HUES6 (cell line): ENCODE measurements at regions not wholly inside any gene's neighbourhood (a gene's known extent, or its start where the extent isn't known, plus 50 kb on each side); places are given as distances from the start of the nearest gene placed in this dataset.
"Not testable (repeated sequence)": the region's sequence is repeated elsewhere in the genome, so short reads cannot be mapped to it uniquely, and the experiment has no call there.

Source experiments
- H3K27ac ChIP-seq: 2 replicates; pipeline ENCODE4 v1.7.0; 2013; ENCODE audit warnings: low read depth, mild to moderate bottlenecking, low read length, inconsistent platforms
- H3K27me3 ChIP-seq: 2 replicates; pipeline ENCODE4 v1.6.1; 2013; ENCODE audit warnings: low read length; ENCODE audit not compliant: control insufficient read depth, insufficient read depth
- H3K36me3 ChIP-seq: 2 replicates; pipeline ENCODE4 v1.6.1; 2013; ENCODE audit warnings: low read length; ENCODE audit not compliant: control insufficient read depth, insufficient read depth
- H3K4me1 ChIP-seq: 2 replicates; pipeline ENCODE4 v1.6.1; 2013; ENCODE audit warnings: low read length; ENCODE audit not compliant: control insufficient read depth, insufficient read depth
- H3K4me3 ChIP-seq: 2 replicates; pipeline ENCODE4 v1.5.1; 2013; ENCODE audit warnings: low read depth, low read length
- H3K9ac ChIP-seq: one replicate; pipeline ENCODE4 v1.6.1; 2013; ENCODE audit warnings: mild to moderate bottlenecking, low read length
- H3K9me3 ChIP-seq: 2 replicates; pipeline ENCODE4 v1.6.1; 2013; ENCODE audit warnings: low read depth, low read length; ENCODE audit not compliant: control insufficient read depth, insufficient read depth

- H3K27ac ChIP-seq, result no peak overlapping the region
- H3K27me3 ChIP-seq, result no peaks in the 10 kb centered on the region
- H3K9ac ChIP-seq, result no peak overlapping the region
- H3K4me3 ChIP-seq, result no peak overlapping the region
- no peaks in the 10 kb centered on the region for H3K36me3 ChIP-seq
- H3K4me1 ChIP-seq, result no peaks in the 10 kb centered on the region
- H3K9me3 ChIP-seq, result peaks cover 31% of the 10 kb centered on the region
These were observed 247.9 kb upstream of the BTG1 start for GRCh38 chr12:92393504-92393903.

- H3K27ac ChIP-seq, H3K9ac ChIP-seq, H3K4me1 ChIP-seq, H3K36me3 ChIP-seq, H3K27me3 ChIP-seq, H3K4me3 ChIP-seq: not testable (repeated sequence)
- peaks cover 28% of the 10 kb centered on the region for H3K9me3 ChIP-seq
These were observed 246.1 kb upstream of the BTG1 start for GRCh38 chr12:92391726-92392125.

GRCh38 chr12:92389466-92389865 lies 243.8 kb upstream of the BTG1 start:
- H3K27ac ChIP-seq, result no peak overlapping the region
- no peaks in the 10 kb centered on the region for H3K4me1 ChIP-seq
- H3K9me3 ChIP-seq, result peaks cover 21% of the 10 kb centered on the region
- no peaks in the 10 kb centered on the region for H3K36me3 ChIP-seq
- no peaks in the 10 kb centered on the region for H3K27me3 ChIP-seq
- H3K9ac ChIP-seq, result no peak overlapping the region
- H3K4me3 ChIP-seq, result no peak overlapping the region

- no peak overlapping the region for H3K4me3 ChIP-seq
- H3K9ac ChIP-seq, result no peak overlapping the region
- no peak overlapping the region for H3K27ac ChIP-seq
- no peaks in the 10 kb centered on the region for H3K36me3 ChIP-seq
- no peaks in the 10 kb centered on the region for H3K4me1 ChIP-seq
- no peaks in the 10 kb centered on the region for H3K9me3 ChIP-seq
- no peaks in the 10 kb centered on the region for H3K27me3 ChIP-seq
These were observed 239.7 kb upstream of the BTG1 start for GRCh38 chr12:92385296-92385695.

GRCh38 chr12:92384571-92384970 lies 238.9 kb upstream of the BTG1 start:
- Histone ChIP-seq H3K9me3 (no peaks in the 10 kb centered on the region), H3K4me3 (no peak overlapping the region), H3K27ac (no peak overlapping the region), H3K4me1 (no peaks in the 10 kb centered on the region), H3K27me3 (no peaks in the 10 kb centered on the region), H3K9ac (no peak overlapping the region), H3K36me3 (no peaks in the 10 kb centered on the region)

GRCh38 chr12:92382383-92382878 lies 236.8 kb upstream of the BTG1 start:
- H3K4me1 ChIP-seq, result no peaks in the 10 kb centered on the region

GRCh38 chr12:92381856-92382255 lies 236.2 kb upstream of the BTG1 start:
- Histone ChIP-seq H3K27me3 (no peaks in the 10 kb centered on the region), H3K4me1 (no peaks in the 10 kb centered on the region), H3K9ac (no peak overlapping the region), H3K9me3 (no peaks in the 10 kb centered on the region), H3K27ac (no peak overlapping the region), H3K36me3 (no peaks in the 10 kb centered on the region), H3K4me3 (no peak overlapping the region)

More at GRCh38 chr12:92382383-92382878, 236.8 kb upstream of the BTG1 start:
- H3K4me3 ChIP-seq, result no peak overlapping the region
- no peaks in the 10 kb centered on the region for H3K36me3 ChIP-seq
- no peaks in the 10 kb centered on the region for H3K27me3 ChIP-seq
- H3K27ac ChIP-seq, result no peak overlapping the region
- no peak overlapping the region for H3K9ac ChIP-seq
- H3K9me3 ChIP-seq, result no peaks in the 10 kb centered on the region

- no peaks in the 10 kb centered on the region for H3K36me3 ChIP-seq
- no peak overlapping the region for H3K9ac ChIP-seq
- H3K27me3 ChIP-seq, result no peaks in the 10 kb centered on the region
- no peaks in the 10 kb centered on the region for H3K9me3 ChIP-seq
- no peak overlapping the region for H3K4me3 ChIP-seq
- no peaks in the 10 kb centered on the region for H3K4me1 ChIP-seq
- no peak overlapping the region for H3K27ac ChIP-seq
These were observed 233.2 kb upstream of the BTG1 start for GRCh38 chr12:92378682-92379479.

GRCh38 chr12:92375504-92375903 lies 229.9 kb upstream of the BTG1 start:
- not testable (repeated sequence) for H3K4me3 ChIP-seq, H3K4me1 ChIP-seq, H3K36me3 ChIP-seq, H3K9me3 ChIP-seq, H3K27me3 ChIP-seq, H3K9ac ChIP-seq, H3K27ac ChIP-seq

GRCh38 chr12:92370828-92371227 lies 225.2 kb upstream of the BTG1 start:
- H3K36me3 ChIP-seq, result no peaks in the 10 kb centered on the region
- H3K4me3 ChIP-seq, result no peak overlapping the region
- H3K9ac ChIP-seq, result no peak overlapping the region
- H3K9me3 ChIP-seq, result no peaks in the 10 kb centered on the region
- no peak overlapping the region for H3K27ac ChIP-seq
- no peaks in the 10 kb centered on the region for H3K27me3 ChIP-seq
- no peaks in the 10 kb centered on the region for H3K4me1 ChIP-seq

GRCh38 chr12:92369636-92370035 lies 224.0 kb upstream of the BTG1 start:
- H3K27ac ChIP-seq, result no peak overlapping the region
- H3K36me3 ChIP-seq, result no peaks in the 10 kb centered on the region
- no peaks in the 10 kb centered on the region for H3K4me1 ChIP-seq
- no peaks in the 10 kb centered on the region for H3K9me3 ChIP-seq
- no peak overlapping the region for H3K9ac ChIP-seq
- H3K27me3 ChIP-seq, result no peaks in the 10 kb centered on the region
- H3K4me3 ChIP-seq, result no peak overlapping the region
